ENCODE measurements at regions not wholly inside any gene's neighbourhood (a gene's known extent, or its start where the extent isn't known, plus 50 kb on each side); places are given as distances from the start of the nearest gene placed in this dataset.

DNA sequence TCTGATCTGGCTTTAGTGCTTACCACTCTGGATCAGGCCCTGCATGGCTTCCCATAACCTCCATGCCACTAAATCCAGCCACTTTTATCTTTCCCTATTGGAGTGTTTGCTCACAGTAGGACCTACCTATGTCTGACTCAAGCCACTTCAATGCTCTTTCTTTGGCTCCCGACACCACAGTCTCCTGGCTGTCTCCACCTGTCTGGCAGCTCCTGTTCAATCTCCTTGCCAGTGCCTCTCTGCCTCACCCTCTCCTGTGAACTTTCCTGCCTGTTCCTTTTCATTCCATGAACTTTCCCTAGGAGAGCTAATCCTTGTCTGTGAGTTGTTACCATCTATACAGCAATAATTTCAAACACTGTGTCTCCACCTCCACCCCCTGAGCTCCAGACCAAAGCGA lies 82.6 kb upstream of the UCN3 start:
- TF ChIP-seq, protein P1, sequence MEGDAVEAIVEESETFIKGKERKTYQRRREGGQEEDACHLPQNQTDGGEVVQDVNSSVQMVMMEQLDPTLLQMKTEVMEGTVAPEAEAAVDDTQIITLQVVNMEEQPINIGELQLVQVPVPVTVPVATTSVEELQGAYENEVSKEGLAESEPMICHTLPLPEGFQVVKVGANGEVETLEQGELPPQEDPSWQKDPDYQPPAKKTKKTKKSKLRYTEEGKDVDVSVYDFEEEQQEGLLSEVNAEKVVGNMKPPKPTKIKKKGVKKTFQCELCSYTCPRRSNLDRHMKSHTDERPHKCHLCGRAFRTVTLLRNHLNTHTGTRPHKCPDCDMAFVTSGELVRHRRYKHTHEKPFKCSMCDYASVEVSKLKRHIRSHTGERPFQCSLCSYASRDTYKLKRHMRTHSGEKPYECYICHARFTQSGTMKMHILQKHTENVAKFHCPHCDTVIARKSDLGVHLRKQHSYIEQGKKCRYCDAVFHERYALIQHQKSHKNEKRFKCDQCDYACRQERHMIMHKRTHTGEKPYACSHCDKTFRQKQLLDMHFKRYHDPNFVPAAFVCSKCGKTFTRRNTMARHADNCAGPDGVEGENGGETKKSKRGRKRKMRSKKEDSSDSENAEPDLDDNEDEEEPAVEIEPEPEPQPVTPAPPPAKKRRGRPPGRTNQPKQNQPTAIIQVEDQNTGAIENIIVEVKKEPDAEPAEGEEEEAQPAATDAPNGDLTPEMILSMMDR (conservative IDR thresholded peaks at IDR 0.05 in 1 of 2, IDR thresholded peaks at IDR 0.05 in 1 of 2; ENCODE audit: low read depth in 1 of 2, low read length in 2 of 2): no peak
- no peak for TF ChIP-seq EZH2 (IDR thresholded peaks at IDR 0.05; ENCODE audit: low read length, missing control alignments)
